Superior temporal gyrus (tissue), 1 donor: ENCODE measurements at regions not wholly inside any gene's neighbourhood (a gene's known extent, or its start where the extent isn't known, plus 50 kb on each side); places are given as distances from the start of the nearest gene placed in this dataset.

Experiments
- DNase-seq: peaks from one replicate; pipeline ENCODE4 v3.0.0-alpha.2; 2016; ENCODE audit errors: extremely low spot score

- DNase-seq: no peak
Observed at GRCh38 chr1:170864238-170864637, 71.1 kb upstream of the MROH9 start.

DNA sequence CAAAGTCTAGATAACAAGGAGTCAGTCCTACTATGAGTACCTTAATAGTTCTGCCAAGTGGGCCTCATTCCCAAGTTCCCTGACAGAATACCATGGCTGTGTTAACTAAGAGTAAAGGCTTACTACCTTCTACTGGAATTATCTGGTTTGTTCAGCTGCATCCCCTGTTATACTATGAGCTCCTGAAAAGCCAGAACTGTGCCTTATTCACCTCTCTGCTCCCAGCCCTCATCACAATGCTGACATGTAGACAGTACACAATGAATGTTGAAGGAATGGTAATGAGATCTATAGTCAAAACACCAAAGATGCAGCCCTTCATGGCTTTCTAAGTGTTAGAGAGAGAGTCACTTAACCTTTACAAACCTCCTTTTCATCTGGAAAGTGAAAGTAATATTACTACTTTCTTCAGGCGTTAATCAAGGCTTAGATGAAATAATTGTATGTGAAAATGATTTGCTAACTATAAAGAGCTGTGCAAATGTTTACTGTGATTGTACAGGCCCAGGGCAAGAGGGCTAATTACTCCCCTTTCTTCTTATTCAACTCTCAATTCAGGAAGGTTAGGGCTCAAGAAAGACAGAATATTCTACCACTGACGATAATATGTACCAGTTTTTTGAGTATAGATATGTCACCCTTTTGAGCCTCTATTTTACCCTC, 70.3 kb upstream of the MROH9 start:
- no peak for DNase-seq

- no peak for DNase-seq
Observed at GRCh38 chr1:170866646-170867045, 68.7 kb upstream of the MROH9 start.

DNA sequence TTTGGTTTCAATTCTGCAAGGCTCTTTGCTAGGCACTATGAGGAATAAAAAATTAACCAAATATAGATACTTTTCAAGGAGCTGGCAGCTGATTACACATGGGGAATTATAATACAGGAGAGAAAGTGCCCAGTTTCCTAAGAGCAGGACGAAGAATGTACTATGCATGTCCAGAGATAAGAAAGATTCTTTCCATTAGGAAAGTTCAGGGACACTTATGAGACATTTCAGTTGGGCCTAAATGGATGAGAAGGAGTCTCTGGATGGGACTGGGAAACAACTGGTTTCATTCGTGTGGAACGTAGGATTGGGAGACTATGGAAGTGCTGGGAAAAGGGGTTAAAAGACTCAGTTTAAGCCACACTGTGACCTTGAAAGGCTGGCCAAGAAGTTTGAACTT, 63.5 kb upstream of the MROH9 start:
- no peak for DNase-seq

DNA sequence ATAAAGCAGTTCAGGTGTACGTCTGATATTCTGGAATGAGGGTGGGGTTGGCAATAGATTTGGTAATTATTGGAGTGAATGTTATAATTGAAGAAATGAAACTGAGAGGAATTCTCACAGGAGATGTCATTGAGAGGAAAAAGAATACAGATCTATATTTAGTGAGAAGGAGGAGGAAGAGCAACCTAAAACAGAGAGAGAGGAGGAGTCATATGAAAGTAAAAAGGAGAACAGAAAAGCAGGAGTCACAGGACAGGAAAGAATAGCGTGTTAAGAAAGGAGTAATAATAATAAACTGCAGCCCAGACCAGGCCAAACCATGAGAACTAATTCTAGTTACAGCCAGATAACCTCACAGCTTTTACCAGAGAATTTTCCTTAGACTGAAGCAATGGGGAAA, 62.7 kb upstream of the MROH9 start:
- no peak for DNase-seq

DNA sequence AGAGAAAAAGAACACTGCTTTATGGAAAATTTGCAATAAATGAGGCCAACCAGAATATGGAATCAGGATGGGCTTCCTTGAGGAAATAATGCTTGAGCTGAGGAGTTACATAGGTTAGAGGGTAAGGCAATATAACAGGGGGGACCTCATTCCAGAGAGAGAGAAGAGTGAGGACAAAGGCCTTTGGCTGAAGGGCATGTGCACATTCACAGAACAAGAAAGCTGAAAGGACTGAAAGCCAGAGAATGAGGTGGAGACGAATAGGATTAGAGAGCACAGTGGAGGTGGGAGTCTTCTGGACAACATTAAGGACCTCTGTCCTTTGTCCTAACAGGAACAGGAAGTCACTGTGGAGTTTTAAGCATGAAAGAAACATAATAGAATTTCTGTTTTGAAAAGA, 60.7 kb upstream of the MROH9 start:
- DNase-seq: no peak

GRCh38 chr1:170881268-170882265, 53.8 kb upstream of the MROH9 start:
- peak; percentile 81 for DNase-seq
